Fibroblast of skin of right biceps (primary cell): ENCODE measurements at regions not wholly inside any gene's neighbourhood (a gene's known extent, or its start where the extent isn't known, plus 50 kb on each side); places are given as distances from the start of the nearest gene placed in this dataset.

Experiments used
- DNase-seq: peaks from one replicate; pipeline ENCODE4 v3.0.0-alpha.2; 2013

DNA sequence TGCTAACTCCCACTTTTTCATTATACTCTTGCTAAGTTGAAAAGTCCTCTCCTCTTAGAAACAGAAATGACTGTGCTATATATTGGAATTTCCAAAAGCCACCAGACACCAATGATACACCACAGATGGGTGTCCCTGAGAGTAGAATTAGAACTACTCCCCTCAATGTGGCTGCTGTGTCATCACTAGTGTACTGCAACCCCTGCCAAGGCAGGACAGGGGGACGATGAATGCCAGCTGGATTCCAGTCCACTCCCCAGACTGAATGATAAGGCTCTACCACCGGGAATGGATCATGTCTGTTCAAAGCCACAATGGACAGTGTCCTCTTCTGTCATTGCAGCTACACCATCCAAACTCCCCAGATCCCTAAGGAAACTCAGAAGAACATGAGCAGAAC lies 69.7 kb upstream of the EDNRB start:
- no peak for DNase-seq

DNA sequence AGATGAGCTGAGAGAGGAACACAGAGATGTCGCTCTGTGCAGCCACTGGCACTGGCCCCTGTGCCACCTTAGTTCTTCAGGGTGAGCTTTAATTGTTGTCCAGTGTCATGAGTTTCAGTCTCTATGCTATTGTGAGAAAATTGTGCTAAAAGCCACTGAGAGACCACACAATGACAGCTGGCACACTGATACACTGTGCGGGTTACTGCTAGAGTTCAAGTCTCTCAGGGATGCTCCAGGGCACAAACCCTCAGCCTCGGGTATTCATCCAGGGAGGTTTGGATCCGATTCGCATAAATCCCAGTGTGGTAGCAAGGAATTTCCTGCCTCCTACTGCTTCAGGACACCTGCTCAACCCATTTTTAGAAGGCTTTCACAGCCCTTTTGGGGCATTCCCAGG lies 68.1 kb upstream of the EDNRB start:
- DNase-seq, result no peak

DNA sequence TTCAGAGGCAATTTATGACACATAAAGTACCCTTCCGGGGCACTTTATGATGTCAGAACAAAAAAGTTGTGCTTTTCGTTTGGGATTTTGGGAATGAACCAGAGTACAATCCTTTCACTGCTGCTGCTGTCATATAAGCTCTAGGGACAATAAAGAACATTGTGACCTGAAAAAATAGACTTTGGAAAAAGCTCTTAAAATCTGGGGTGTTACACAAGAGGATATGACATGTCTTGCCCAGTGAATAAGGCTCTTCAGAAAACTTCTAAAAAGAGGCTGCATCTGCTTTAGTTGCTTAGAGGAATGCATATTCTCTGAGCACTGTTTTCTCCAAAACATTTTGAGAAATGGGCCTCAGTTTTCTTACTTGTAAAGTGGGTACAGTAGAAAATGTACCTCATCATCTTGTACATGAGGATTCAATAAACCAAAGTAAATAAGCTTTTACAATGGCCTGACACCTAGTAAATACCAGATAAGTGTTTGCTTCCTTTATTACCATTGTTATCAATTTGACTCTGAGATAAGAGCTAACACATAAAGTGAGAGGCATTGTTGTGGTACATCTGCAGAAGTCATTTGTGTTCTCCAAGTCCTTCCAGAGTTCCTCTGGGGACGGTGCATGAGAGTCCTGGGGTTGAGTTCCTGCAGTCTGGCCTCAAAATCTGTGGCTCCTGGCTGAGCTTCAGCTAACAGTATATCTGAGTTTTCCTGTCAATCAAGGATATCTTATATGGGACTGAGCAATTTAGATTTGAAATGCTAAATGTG lies 67.4 kb upstream of the EDNRB start:
- DNase-seq, result no peak

- DNase-seq, result peak; percentile 21
Observed at GRCh38 chr13:77981281-77981881, 62.8 kb upstream of the EDNRB start.

DNA sequence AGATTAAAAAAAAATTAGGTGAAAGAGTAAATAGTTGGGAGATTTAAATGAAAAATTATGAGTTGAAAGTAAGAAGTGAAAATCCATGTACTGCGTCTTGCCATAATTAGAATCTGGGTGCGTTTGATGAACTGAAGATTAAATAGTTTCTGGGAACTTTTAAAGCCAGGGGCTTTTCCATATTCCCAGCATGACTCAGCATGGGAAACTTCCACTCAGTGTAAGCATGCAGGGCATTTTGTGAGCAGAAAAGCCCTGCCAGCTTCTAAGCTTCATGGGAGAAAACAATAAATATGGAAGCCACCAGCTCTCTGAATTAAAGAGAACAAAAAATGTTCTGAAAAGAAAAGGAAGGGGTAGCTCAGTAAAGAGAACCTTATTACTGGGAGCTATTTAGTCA lies 62.0 kb upstream of the EDNRB start:
- peak; percentile 81 for DNase-seq

- DNase-seq, result no peak
Observed at GRCh38 chr13:77979721-77980385, 61.2 kb upstream of the EDNRB start.

- no peak for DNase-seq
Observed at GRCh38 chr13:77975358-77976042, 56.9 kb upstream of the EDNRB start.

DNA sequence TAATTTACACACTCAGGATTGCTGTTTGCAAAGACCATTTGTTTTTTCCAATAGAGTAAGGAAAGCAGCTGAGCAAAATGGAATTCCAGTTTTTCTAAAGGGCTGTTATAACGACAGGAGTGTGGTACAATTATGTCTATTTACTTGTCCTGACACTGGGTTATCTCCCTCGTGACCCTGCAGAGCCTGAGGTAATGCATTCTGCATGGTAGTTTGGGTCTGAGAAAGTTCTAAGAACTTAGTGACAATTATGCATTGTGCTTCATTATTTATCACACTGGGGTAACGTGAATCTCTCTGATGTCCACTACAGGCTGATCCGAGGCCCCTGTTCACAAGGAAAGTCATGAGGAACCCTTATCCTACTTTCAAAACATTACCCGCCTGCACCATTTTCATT lies 50.7 kb upstream of the EDNRB start:
- DNase-seq, result no peak
